Loucy (cell line): ENCODE measurements at regions not wholly inside any gene's neighbourhood (a gene's known extent, or its start where the extent isn't known, plus 50 kb on each side); places are given as distances from the start of the nearest gene placed in this dataset.

Experiments used
- EZH2phosphoT487 ChIP-seq: fragments of 200-600 bp; IDR thresholded peaks from 2 replicates; pipeline ENCODE4 v1.6.1; 2018; ENCODE audit warnings: antibody characterized with exemption, mild to moderate bottlenecking, moderate library complexity, borderline replicate concordance
- TF ChIP-seq, protein P1 (sequence below): fragments of 200-600 bp; sonication (generic); conservative IDR thresholded peaks from 2 replicates; pipeline ENCODE4 v1.5.1; 2014; ENCODE audit warnings: mild to moderate bottlenecking, antibody characterized with exemption, low read length

DNA sequence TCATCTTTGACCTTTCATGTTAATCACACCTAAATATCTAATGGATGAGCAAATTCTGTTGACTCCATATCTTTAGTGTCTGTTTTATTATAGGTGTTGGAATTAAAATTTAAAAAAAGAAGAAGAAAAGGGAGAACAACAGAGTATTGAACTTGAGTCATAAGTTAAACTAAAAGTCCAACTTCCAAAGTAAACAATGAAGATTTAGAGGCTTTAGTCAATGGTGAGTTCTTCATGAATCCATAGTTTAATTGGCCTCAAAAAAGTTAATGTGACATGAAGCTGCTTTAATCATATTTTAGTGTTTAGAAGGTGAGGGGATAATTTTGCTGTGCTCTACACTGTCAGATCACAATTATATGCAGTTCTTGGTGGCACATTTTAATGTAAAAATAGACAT is 288.2 kb upstream of the RORA start:
- TF ChIP-seq, protein P1, sequence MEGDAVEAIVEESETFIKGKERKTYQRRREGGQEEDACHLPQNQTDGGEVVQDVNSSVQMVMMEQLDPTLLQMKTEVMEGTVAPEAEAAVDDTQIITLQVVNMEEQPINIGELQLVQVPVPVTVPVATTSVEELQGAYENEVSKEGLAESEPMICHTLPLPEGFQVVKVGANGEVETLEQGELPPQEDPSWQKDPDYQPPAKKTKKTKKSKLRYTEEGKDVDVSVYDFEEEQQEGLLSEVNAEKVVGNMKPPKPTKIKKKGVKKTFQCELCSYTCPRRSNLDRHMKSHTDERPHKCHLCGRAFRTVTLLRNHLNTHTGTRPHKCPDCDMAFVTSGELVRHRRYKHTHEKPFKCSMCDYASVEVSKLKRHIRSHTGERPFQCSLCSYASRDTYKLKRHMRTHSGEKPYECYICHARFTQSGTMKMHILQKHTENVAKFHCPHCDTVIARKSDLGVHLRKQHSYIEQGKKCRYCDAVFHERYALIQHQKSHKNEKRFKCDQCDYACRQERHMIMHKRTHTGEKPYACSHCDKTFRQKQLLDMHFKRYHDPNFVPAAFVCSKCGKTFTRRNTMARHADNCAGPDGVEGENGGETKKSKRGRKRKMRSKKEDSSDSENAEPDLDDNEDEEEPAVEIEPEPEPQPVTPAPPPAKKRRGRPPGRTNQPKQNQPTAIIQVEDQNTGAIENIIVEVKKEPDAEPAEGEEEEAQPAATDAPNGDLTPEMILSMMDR: no peak
- no peak for TF ChIP-seq EZH2phosphoT487
